ENCODE measurements at regions not wholly inside any gene's neighbourhood (a gene's known extent, or its start where the extent isn't known, plus 50 kb on each side); places are given as distances from the start of the nearest gene placed in this dataset.

DNA sequence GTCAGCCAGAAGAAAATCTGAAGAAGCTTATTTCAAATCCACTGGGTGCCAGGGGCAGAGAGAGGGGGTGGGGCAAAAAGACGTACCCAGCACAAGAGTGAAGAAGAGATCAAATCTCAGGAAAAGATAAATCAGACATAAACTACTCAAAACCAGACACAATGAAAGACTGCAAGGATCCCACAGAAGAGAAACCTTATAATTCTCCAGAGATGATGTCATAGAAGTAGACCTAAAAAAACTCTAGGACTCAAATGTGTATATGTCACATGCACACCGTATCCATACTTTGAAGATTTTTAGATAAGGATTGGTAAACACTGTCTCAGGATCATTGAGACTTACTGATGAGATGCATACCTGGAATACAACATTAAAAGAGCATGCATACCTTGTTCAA lies 98.5 kb upstream of the PIK3CG start:
- no peak for TF ChIP-seq BCL3 (IDR thresholded peaks at IDR 0.05)
- no peak for TF ChIP-seq NFE2L2 (conservative IDR thresholded peaks at IDR 0.05; ENCODE audit: low read length)
- no peak for TF ChIP-seq SMC3 (IDR thresholded peaks at IDR 0.05)
- TF ChIP-seq ZFP36 (IDR thresholded peaks at IDR 0.05; ENCODE audit: borderline replicate concordance, partially characterized antibody): no peak
- TF ChIP-seq PHF8 (IDR thresholded peaks at IDR 0.05; ENCODE audit: borderline replicate concordance, low read depth): no peak
- POLR2A ChIA-PET: no interaction called here
- Histone ChIP-seq H3K4me1 (peaks cover 17% of the 10 kb centered on the region), H3K9me3 (no peaks in the 10 kb centered on the region), H3K27ac (no peak overlapping the region), H3K4me2 (no peak overlapping the region), H3K4me3 (no peak overlapping the region)
- 73% methylated on average over 2 of the region's 2 CpGs for WGBS (ENCODE audit: missing lambda C conversion rate)
- DNase-seq (ENCODE audit: low read depth in 1 of 2, low spot score in 1 of 2): no peak
- FAIRE-seq: no peak
- ATAC-seq: no peak
- CTCF ChIA-PET: interaction anchor here (0.6 to 2.1 kb wide), 4 partner anchors 10 to 180 kb away, joined by 3 to 13 read pairs (median 4); partner anchors contain the start of gene CCDC71L

DNA sequence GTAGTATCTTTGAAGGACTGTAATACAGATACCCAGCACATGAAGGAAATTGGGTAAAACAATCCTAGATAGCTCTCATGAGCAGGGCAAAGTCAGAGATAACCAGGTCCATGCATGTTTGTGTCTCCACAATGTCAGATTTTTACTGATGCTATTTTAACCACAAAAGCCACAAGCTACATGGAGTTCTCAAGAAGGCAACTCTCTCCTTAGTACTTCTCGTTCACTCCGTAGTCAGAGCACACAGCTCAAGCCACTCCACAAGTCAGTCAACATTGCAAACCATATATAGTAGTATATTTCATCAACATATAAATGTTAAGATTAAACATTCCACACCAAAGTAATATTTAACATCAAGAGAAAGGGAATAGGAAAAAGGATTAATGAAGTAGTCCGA lies 98.0 kb upstream of the PIK3CG start:
- no peak overlapping the region for H3K4me3 ChIP-seq
- H3K9me3 ChIP-seq: no peaks in the 10 kb centered on the region
- no peak for FAIRE-seq
- no peak for ATAC-seq
- H3K27ac ChIP-seq: no peak overlapping the region
- DNase-seq (ENCODE audit: low read depth in 1 of 2, low spot score in 1 of 2): no peak
- no peak for TF ChIP-seq KDM1A (IDR thresholded peaks at IDR 0.05; ENCODE audit: low read depth)
- TF ChIP-seq MAZ (IDR thresholded peaks at IDR 0.05; ENCODE audit: borderline replicate concordance, low read depth, low read length): no peak
- no peak for TF ChIP-seq CBX8 (IDR thresholded peaks at IDR 0.05)
- TF ChIP-seq KDM5A (IDR thresholded peaks at IDR 0.05): no peak
- no peak for TF ChIP-seq ATOH8 (CRISPR knock-in tag; IDR thresholded peaks at IDR 0.05; ENCODE audit: low read depth)
- TF ChIP-seq, protein P1, sequence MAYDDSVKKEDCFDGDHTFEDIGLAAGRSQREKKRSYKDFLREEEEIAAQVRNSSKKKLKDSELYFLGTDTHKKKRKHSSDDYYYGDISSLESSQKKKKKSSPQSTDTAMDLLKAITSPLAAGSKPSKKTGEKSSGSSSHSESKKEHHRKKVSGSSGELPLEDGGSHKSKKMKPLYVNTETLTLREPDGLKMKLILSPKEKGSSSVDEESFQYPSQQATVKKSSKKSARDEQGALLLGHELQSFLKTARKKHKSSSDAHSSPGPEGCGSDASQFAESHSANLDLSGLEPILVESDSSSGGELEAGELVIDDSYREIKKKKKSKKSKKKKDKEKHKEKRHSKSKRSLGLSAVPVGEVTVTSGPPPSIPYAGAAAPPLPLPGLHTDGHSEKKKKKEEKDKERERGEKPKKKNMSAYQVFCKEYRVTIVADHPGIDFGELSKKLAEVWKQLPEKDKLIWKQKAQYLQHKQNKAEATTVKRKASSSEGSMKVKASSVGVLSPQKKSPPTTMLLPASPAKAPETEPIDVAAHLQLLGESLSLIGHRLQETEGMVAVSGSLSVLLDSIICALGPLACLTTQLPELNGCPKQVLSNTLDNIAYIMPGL (CRISPR knock-in tag; IDR thresholded peaks at IDR 0.05; ENCODE audit: borderline replicate concordance): no peak
- TF ChIP-seq MYC (IDR thresholded peaks at IDR 0.05; ENCODE audit: borderline replicate concordance, low read length): no peak
- no peak for TF ChIP-seq HOXA7 (CRISPR knock-in tag; IDR thresholded peaks at IDR 0.05)
- no peak for TF ChIP-seq EHMT2 (IDR thresholded peaks at IDR 0.05; ENCODE audit: low read depth)
- TF ChIP-seq TFCP2L1 (CRISPR knock-in tag; IDR thresholded peaks at IDR 0.05): no peak
- TF ChIP-seq JUNB (IDR thresholded peaks at IDR 0.05): no peak
- POLR2A ChIA-PET: no interaction called here
- H3K4me2 ChIP-seq: no peak overlapping the region
- CTCF ChIA-PET: interaction anchor here (1.0 to 2.1 kb wide), 3 partner anchors 10 to 107 kb away, joined by 3 to 13 read pairs (median 6); partner anchors contain the start of gene CCDC71L
- 85% methylated on average over 3 of the region's 3 CpGs for WGBS (ENCODE audit: missing lambda C conversion rate)
- H3K4me1 ChIP-seq: peaks cover 17% of the 10 kb centered on the region

DNA sequence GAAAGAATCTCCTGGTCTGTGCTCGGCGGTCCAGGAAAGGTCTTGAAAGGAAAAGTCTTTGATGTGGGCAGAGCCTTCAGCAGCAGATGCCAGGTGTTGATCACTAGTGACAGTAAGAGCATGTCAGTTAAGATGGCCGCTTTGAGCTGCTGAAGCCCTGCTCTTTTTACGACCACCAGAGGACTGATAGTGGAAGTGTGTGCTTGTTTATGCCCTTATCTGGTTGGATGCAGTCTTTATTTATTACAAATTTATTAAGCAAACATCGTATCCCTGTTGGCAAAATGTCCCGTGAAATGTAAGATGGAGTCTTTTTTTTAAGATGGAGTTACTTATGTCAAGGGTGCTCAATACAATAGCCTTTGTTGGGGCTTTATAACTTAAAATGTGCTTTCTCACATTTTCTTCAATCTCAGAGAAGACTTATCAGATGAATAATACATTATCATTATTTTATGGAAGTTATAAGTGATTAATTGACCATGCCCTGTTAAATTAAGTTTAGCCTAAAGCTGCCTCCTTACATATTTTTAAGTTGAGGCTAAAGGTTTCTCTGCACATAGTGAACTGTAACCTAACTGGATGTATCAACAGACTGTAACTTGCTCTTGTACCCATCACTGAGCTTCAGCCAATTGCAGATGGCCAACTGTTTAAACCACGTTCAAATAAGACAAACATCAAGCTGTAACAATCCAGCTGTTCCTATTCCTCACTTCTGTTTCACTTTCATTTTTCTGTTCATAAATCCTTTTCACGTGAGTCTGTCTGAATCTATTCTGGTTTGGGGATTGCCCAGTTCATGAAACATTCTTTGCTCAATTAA lies 97.4 kb upstream of the PIK3CG start:
- no peak for FAIRE-seq
- ChIA-PET POLR2A (no interaction called here), CTCF (interaction anchor here (0.6 kb wide), 1 partner anchor 32 kb away, joined by 3 read pairs; no protein-coding TSS in a partner anchor)
- Histone ChIP-seq H3K4me3 (no peak overlapping the region), H3K4me1 (peaks cover 23% of the 10 kb centered on the region), H3K9me3 (no peaks in the 10 kb centered on the region), H3K4me2 (no peak overlapping the region), H3K27ac (peak overlapping the region in 1 of 2 experiments; percentile 23; a peak in 1 of 6 replicates)
- ATAC-seq: no peak
- WGBS (ENCODE audit: missing lambda C conversion rate): 79% methylated on average over 8 of the region's 8 CpGs
- TF ChIP-seq MYC (IDR thresholded peaks at IDR 0.05; ENCODE audit: borderline replicate concordance, low read length): no peak
- peak; percentile 29; the same call in 1 of the 2 replicates for TF ChIP-seq ATOH8 (CRISPR knock-in tag; IDR thresholded peaks at IDR 0.05; ENCODE audit: low read depth)
- no peak for DNase-seq (ENCODE audit: low read depth in 1 of 2, low spot score in 1 of 2)

Data from A549 (cell line).